Karpas-422 (cell line): ENCODE measurements at regions not wholly inside any gene's neighbourhood (a gene's known extent, or its start where the extent isn't known, plus 50 kb on each side); places are given as distances from the start of the nearest gene placed in this dataset.

Experiments
- DNase-seq: peaks from one replicate; pipeline ENCODE4 v3.0.0-alpha.2; 2015
- H2AFZ ChIP-seq: fragments of 200-600 bp; sonication (generic); 2 replicates; pipeline ENCODE4 v1.6.1; 2014; ENCODE audit warnings: antibody characterized with exemption, low read length, mixed read lengths
- H3K27ac ChIP-seq: fragments of 200-600 bp; sonication (generic); 2 replicates; pipeline ENCODE4 v1.5.1; 2014; ENCODE audit warnings: mild to moderate bottlenecking, low read length, moderate library complexity
- H3K27me3 ChIP-seq: fragments of 200-600 bp; sonication (generic); 2 replicates; pipeline ENCODE4 v1.6.1; 2014; ENCODE audit warnings: low read length, mixed read lengths
- H3K36me3 ChIP-seq: fragments of 200-600 bp; sonication (generic); 2 replicates; pipeline ENCODE4 v1.6.1; 2014; ENCODE audit warnings: low read length, mixed read lengths; ENCODE audit not compliant: insufficient read depth
- H3K4me1 ChIP-seq: fragments of 200-600 bp; sonication (generic); 2 replicates; pipeline ENCODE4 v1.6.1; 2014; ENCODE audit warnings: mild to moderate bottlenecking, low read length, mixed read lengths
- H3K4me2 ChIP-seq: fragments of 200-600 bp; sonication (generic); 2 replicates; pipeline ENCODE4 v1.6.1; 2014; ENCODE audit warnings: low read length, low read depth, mild to moderate bottlenecking; ENCODE audit not compliant: poor library complexity, severe bottlenecking
- H3K4me3 ChIP-seq: fragments of 200-600 bp; sonication (generic); 2 replicates; pipeline ENCODE4 v1.5.1; 2014; ENCODE audit warnings: mild to moderate bottlenecking, antibody characterized with exemption, low read length, mixed read lengths
- H3K79me2 ChIP-seq: fragments of 200-600 bp; sonication (generic); 2 replicates; pipeline ENCODE4 v1.6.1; 2014; ENCODE audit warnings: mild to moderate bottlenecking, low read length, mixed read lengths
- H3K9ac ChIP-seq: fragments of 200-600 bp; sonication (generic); 2 replicates; pipeline ENCODE4 v1.6.0; 2014; ENCODE audit warnings: low read length
- H3K9me2 ChIP-seq: fragments of 200-600 bp; sonication (generic), shearing (Covaris generic); replicated peaks from 2 replicates; pipeline ENCODE4 v1.6.0; 2014; ENCODE audit warnings: mild to moderate bottlenecking, low read length, moderate library complexity; ENCODE audit not compliant: insufficient read depth
- H3K9me3 ChIP-seq: fragments of 300-700, 200-600 bp; sonication (generic); 2 replicates; pipeline ENCODE4 v1.6.1; 2014; ENCODE audit warnings: low read length, mixed read lengths
- H4K20me1 ChIP-seq: fragments of 200-600 bp; sonication (generic); 2 replicates; pipeline ENCODE4 v1.6.1; 2014; ENCODE audit warnings: mild to moderate bottlenecking, antibody characterized with exemption, low read length, low read depth; ENCODE audit not compliant: insufficient read depth

DNA sequence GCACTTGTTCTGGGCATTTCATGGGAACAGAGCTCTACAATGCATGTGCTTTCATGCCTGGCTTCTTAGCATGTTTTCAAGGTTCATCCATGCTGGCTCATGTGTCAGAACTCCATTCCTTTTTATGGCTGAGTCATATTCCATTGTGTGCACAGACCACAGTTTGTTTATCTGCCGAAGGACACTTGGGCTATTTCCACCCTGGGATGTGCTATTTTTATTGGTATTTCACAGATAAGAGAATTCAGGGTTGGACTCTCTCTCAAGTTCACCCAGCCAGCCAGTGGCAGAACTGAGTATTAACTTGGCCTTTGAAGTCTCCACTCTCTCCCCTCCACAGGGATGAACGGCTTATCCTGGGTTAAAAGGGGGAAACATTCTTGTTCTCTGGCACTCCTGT, 190.7 kb upstream of the GPR26 start:
- Histone ChIP-seq H3K4me3 (no peak overlapping the region), H3K4me1 (no peaks in the 10 kb centered on the region), H3K79me2 (no peaks in the 10 kb centered on the region), H3K9ac (no peak overlapping the region), H4K20me1 (no peaks in the 10 kb centered on the region), H3K27me3 (no peaks in the 10 kb centered on the region), H3K9me2 (no peaks in the 10 kb centered on the region), H3K9me3 (no peaks in the 10 kb centered on the region), H3K36me3 (no peaks in the 10 kb centered on the region), H3K27ac (no peak overlapping the region), H2AFZ (no peak overlapping the region), H3K4me2 (no peak overlapping the region)
- no peak for DNase-seq

DNA sequence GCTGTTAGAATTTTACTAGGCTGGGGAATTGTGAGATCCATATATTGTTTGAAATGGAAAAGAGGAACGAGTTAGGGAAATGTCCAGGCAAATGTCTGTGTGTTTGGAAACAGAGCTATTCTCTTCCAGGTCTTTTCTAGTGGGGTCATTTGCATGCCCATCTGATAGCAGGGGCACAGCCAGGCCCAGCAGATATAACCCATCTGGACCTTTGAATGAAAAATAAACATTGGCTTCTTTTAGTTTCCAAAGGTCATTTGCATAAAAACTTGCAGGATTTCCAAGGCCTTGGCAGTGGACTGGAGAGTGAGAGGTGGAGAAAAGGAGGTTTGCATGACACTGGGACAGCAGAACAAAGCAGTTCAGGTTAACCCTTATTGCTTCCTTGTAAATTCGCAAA, 188.0 kb upstream of the GPR26 start:
- no peak for DNase-seq
- Histone ChIP-seq H3K27me3 (no peaks in the 10 kb centered on the region), H3K9ac (no peak overlapping the region), H3K4me2 (no peak overlapping the region), H3K4me3 (no peak overlapping the region), H2AFZ (no peak overlapping the region), H3K4me1 (peaks cover 3% of the 10 kb centered on the region; the same call in 1 of the 2 replicates), H3K27ac (no peak overlapping the region), H3K79me2 (no peaks in the 10 kb centered on the region), H3K9me3 (no peaks in the 10 kb centered on the region), H3K36me3 (no peaks in the 10 kb centered on the region), H4K20me1 (no peaks in the 10 kb centered on the region), H3K9me2 (no peaks in the 10 kb centered on the region)

DNA sequence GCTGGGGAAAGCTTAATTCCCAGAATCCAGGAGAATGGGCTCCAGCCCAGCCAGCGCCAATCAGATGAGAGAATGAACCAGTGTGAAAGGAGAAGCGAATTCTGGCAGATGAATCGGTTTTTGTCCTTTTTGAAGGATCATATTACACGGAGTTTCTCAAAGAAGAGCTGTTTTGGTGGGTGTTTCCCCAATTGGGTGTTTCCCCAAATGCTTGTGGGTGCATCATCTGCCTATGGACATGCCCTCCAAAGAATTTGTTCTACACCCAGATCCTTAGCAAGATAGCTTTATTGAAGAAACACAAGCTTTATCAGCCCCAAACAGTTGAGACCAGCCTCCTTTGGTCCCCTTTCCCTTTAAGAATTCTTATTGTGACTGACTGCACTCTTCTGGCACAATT, 186.5 kb upstream of the GPR26 start:
- no peak overlapping the region for H2AFZ ChIP-seq
- no peak overlapping the region for H3K27ac ChIP-seq
- H3K4me3 ChIP-seq, result no peak overlapping the region
- H3K9me2 ChIP-seq, result no peaks in the 10 kb centered on the region
- H3K9ac ChIP-seq, result no peak overlapping the region
- H3K4me1 ChIP-seq, result peaks cover 3% of the 10 kb centered on the region; the same call in 1 of the 2 replicates
- H3K36me3 ChIP-seq, result no peaks in the 10 kb centered on the region
- H3K79me2 ChIP-seq, result no peaks in the 10 kb centered on the region
- no peaks in the 10 kb centered on the region for H3K27me3 ChIP-seq
- no peak for DNase-seq
- no peak overlapping the region for H3K4me2 ChIP-seq
- H3K9me3 ChIP-seq, result no peaks in the 10 kb centered on the region
- H4K20me1 ChIP-seq, result no peaks in the 10 kb centered on the region

DNA sequence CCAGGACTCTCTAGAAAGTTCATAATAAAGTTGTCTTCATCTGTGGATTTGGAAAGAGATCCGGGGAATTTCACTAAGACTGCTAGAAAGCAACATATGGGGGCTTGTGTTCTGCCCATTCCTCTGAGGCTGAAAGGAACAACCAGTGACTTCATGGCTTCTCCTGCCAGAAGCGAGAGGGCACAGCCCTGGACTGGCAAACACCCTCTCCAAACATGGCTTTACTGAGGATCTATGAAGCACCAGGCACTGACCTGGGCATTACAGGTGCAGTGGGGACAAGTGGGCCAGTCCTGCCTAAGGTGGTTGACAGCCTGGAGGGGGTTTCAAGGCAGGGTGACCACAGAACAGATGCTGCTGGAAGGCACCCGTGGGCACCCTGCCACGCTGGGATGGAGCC, 185.8 kb upstream of the GPR26 start:
- no peaks in the 10 kb centered on the region for H4K20me1 ChIP-seq
- H3K9ac ChIP-seq, result no peak overlapping the region
- no peak overlapping the region for H2AFZ ChIP-seq
- H3K27ac ChIP-seq, result no peak overlapping the region
- H3K4me3 ChIP-seq, result no peak overlapping the region
- H3K36me3 ChIP-seq, result no peaks in the 10 kb centered on the region
- H3K27me3 ChIP-seq, result no peaks in the 10 kb centered on the region
- H3K4me1 ChIP-seq, result peaks cover 3% of the 10 kb centered on the region; the same call in 1 of the 2 replicates
- H3K79me2 ChIP-seq, result no peaks in the 10 kb centered on the region
- no peak overlapping the region for H3K4me2 ChIP-seq
- H3K9me2 ChIP-seq, result no peaks in the 10 kb centered on the region
- no peaks in the 10 kb centered on the region for H3K9me3 ChIP-seq
- DNase-seq, result no peak

DNA sequence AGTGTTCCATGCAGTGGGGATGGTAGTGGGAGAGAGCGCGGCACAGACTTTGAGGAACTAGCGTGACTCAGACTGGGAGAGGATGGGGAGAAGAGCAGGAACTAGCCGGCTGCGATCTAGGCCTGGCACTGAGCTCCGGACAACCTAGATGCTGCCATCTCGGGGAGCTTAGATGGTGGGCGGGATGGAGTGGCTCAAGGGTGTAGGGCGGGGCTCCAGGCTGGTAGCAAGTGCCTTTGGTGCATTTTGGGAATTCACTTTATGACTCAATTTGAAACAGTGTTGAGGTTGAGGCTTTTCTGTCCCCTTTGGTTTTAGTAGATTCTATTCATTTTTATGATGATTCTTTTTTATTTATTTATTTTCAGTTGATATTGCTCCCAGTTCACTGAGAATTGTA, 185.3 kb upstream of the GPR26 start:
- H3K27me3 ChIP-seq, result no peaks in the 10 kb centered on the region
- H3K4me1 ChIP-seq, result peaks cover 3% of the 10 kb centered on the region; the same call in 1 of the 2 replicates
- DNase-seq, result no peak
- no peak overlapping the region for H3K9ac ChIP-seq
- no peak overlapping the region for H3K4me3 ChIP-seq
- H3K79me2 ChIP-seq, result no peaks in the 10 kb centered on the region
- H3K9me2 ChIP-seq, result no peaks in the 10 kb centered on the region
- no peak overlapping the region for H3K4me2 ChIP-seq
- no peak overlapping the region for H2AFZ ChIP-seq
- no peaks in the 10 kb centered on the region for H3K36me3 ChIP-seq
- H4K20me1 ChIP-seq, result no peaks in the 10 kb centered on the region
- no peak overlapping the region for H3K27ac ChIP-seq
- no peaks in the 10 kb centered on the region for H3K9me3 ChIP-seq

DNA sequence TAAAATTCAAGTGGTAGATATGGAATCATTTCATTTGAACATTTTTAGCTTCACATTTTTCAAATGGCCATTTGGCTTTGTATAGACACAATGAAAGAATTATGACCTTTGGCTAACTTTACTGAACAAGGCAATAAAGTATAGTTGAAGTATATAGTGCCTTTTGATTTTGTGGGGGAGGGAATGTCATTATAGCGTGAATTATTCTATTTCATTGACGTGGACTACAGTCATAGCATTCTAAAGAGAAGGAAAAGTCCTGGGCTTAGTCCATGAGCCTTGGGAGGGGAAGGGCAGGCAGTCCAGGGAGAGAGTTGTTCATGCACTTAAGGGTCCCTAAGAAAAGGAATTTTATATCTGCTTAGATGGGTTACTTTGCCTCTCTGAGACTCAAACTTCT, 181.4 kb upstream of the GPR26 start:
- Histone ChIP-seq H3K4me2 (no peak overlapping the region), H3K79me2 (no peaks in the 10 kb centered on the region), H3K9me3 (no peaks in the 10 kb centered on the region), H3K27ac (no peak overlapping the region), H3K4me3 (no peak overlapping the region), H3K4me1 (peaks cover 3% of the 10 kb centered on the region; the same call in 1 of the 2 replicates), H3K36me3 (no peaks in the 10 kb centered on the region), H3K9ac (no peak overlapping the region), H3K9me2 (no peaks in the 10 kb centered on the region), H2AFZ (no peak overlapping the region), H3K27me3 (no peaks in the 10 kb centered on the region), H4K20me1 (no peaks in the 10 kb centered on the region)
- no peak for DNase-seq

DNA sequence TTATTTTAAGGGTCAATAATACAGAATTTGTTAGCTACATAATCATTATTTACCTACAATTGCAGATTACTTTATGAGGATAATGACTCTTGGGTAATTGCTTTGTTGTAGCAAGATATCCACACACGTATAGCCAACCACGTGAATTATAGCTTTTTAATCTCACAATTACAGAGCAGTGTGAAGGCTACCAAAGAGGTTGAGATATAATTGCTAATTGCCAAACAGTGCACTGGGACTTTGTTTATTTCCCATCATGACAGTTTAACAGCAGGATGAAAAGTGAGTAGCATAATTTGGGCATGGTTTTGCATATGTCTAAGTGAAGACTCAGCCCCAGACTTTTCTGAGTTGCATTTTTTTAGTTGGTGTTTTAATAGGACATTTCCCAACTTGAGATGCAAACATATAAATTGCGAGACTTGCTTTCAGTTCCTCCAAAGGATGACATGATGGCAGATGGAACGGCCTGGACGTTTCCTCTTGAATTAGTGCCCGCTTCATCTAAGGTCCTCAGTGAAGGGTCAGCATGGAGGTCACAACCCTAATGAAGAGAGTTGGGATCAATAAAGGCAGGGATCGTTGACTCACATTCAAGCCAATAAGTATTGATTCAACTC, 180.7 kb upstream of the GPR26 start:
- DNase-seq, result no peak
- no peaks in the 10 kb centered on the region for H3K9me2 ChIP-seq
- H3K4me3 ChIP-seq, result no peak overlapping the region
- no peak overlapping the region for H3K27ac ChIP-seq
- peaks cover 3% of the 10 kb centered on the region; the same call in 1 of the 2 replicates for H3K4me1 ChIP-seq
- H2AFZ ChIP-seq, result no peak overlapping the region
- no peaks in the 10 kb centered on the region for H3K27me3 ChIP-seq
- no peaks in the 10 kb centered on the region for H4K20me1 ChIP-seq
- H3K36me3 ChIP-seq, result no peaks in the 10 kb centered on the region
- H3K9ac ChIP-seq, result no peak overlapping the region
- no peaks in the 10 kb centered on the region for H3K9me3 ChIP-seq
- no peak overlapping the region for H3K4me2 ChIP-seq
- H3K79me2 ChIP-seq, result no peaks in the 10 kb centered on the region

DNA sequence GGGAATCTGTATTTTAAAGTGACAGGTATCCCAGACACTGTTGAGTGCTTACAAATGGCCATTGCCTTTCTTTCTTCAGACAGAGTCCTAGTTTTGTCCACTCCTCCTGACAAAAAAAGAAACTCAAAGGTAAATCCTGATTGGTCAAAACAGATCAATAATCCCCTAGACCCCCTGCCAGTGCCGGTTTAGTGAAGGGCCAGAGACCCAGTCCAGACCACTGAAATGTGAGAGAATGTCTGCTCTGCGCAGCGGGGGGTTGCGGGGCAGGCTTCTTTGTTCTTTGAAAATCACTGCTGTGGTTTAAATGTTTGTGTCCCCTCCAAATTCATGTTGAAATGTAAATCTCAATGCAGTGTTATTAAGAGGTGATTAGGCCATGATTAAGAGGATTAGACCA, 177.7 kb upstream of the GPR26 start:
- DNase-seq, result no peak
- Histone ChIP-seq H3K4me1 (no peaks in the 10 kb centered on the region), H3K9me2 (no peaks in the 10 kb centered on the region)

More for the DNA sequence above, 177.7 kb upstream of the GPR26 start:
- Histone ChIP-seq H3K4me2 (no peak overlapping the region), H3K27me3 (no peaks in the 10 kb centered on the region), H4K20me1 (no peaks in the 10 kb centered on the region), H2AFZ (no peak overlapping the region), H3K9ac (no peak overlapping the region), H3K27ac (no peak overlapping the region), H3K9me3 (no peaks in the 10 kb centered on the region), H3K4me3 (no peak overlapping the region), H3K79me2 (no peaks in the 10 kb centered on the region), H3K36me3 (no peaks in the 10 kb centered on the region)
